ENCODE measurements at regions not wholly inside any gene's neighbourhood (a gene's known extent, or its start where the extent isn't known, plus 50 kb on each side); places are given as distances from the start of the nearest gene placed in this dataset.

- Histone ChIP-seq H3K27me3 (ENCODE audit: control insufficient read depth, insufficient read depth, low read length) (no peaks in the 10 kb centered on the region; the same call in none of the 2 replicates), H3K9me3 (ENCODE audit: control insufficient read depth, insufficient read depth, low read depth, low read length) (no peaks in the 10 kb centered on the region), H3K36me3 (ENCODE audit: control insufficient read depth, insufficient read depth, low read length) (no peaks in the 10 kb centered on the region), H3K27ac (ENCODE audit: low read length) (no peak overlapping the region), H3K4me3 (ENCODE audit: low read depth in 2 of 2, low read length in 2 of 2) (no peak overlapping the region), H3K4me1 (ENCODE audit: control insufficient read depth, insufficient read depth, low read length) (no peaks in the 10 kb centered on the region)
- TF ChIP-seq POLR2AphosphoS5 (IDR thresholded peaks at IDR 0.05; ENCODE audit: low read depth, low read length) (no peak), TCF7L2 (IDR thresholded peaks at IDR 0.05; ENCODE audit: low read depth, low read length) (no peak), REST (IDR thresholded peaks at IDR 0.05; ENCODE audit: insufficient read depth in 1 of 2, low read depth in 2 of 2, low read length in 1 of 2) (no peak), SIN3A (IDR thresholded peaks at IDR 0.05; ENCODE audit: borderline replicate concordance, insufficient read depth, low read depth, low read length) (no peak)
- ChIA-PET CTCF (no interaction called here), POLR2A (no interaction called here)
- intact Hi-C loops (cut with micrococcal nuclease; ENCODE audit: unreplicated experiment), result no loop called here
- in situ Hi-C loops (cut with HindIII; ENCODE audit: low pct_unique_long_range_greater_than_20kb, low sequenced_read_pairs), result no loop called here
- ATAC-seq (no peak), DNase-seq (ENCODE audit: low read depth, low spot score) (no peak)
- BruUV-seq (replicated peaks), result no TSS peak
Measured at GRCh38 chr6:88535306-88535705, 369.2 kb upstream of the CNR1 start.

GRCh38 chr6:88532241-88532860 is 366.2 kb upstream of the CNR1 start:
- intact Hi-C loops (cut with micrococcal nuclease; ENCODE audit: unreplicated experiment), result no loop called here
- TF ChIP-seq REST (IDR thresholded peaks at IDR 0.05; ENCODE audit: insufficient read depth in 1 of 2, low read depth in 2 of 2, low read length in 1 of 2) (no peak), SIN3A (IDR thresholded peaks at IDR 0.05; ENCODE audit: borderline replicate concordance, insufficient read depth, low read depth, low read length) (no peak), POLR2AphosphoS5 (IDR thresholded peaks at IDR 0.05; ENCODE audit: low read depth, low read length) (no peak), CTCF (IDR thresholded peaks at IDR 0.05) (no peak), TCF7L2 (IDR thresholded peaks at IDR 0.05; ENCODE audit: low read depth, low read length) (no peak)
- no peaks in the 10 kb centered on the region for H3K27me3 ChIP-seq (ENCODE audit: control insufficient read depth, insufficient read depth, low read length)
- BruUV-seq (replicated peaks), result no TSS peak
- no peaks in the 10 kb centered on the region for H3K4me1 ChIP-seq (ENCODE audit: control insufficient read depth, insufficient read depth, low read length)
- ATAC-seq (no peak), DNase-seq (ENCODE audit: low read depth, low spot score) (no peak)
- in situ Hi-C loops (cut with HindIII; ENCODE audit: low pct_unique_long_range_greater_than_20kb, low sequenced_read_pairs), result no loop called here
- ChIA-PET POLR2A (no interaction called here), CTCF (no interaction called here)
- no peaks in the 10 kb centered on the region for H3K9me3 ChIP-seq (ENCODE audit: control insufficient read depth, insufficient read depth, low read depth, low read length)
- no peaks in the 10 kb centered on the region for H3K36me3 ChIP-seq (ENCODE audit: control insufficient read depth, insufficient read depth, low read length)
- no peak overlapping the region for H3K4me3 ChIP-seq (ENCODE audit: low read depth in 2 of 2, low read length in 2 of 2)
- H3K27ac ChIP-seq (ENCODE audit: low read length), result no peak overlapping the region
